ENCODE measurements at regions not wholly inside any gene's neighbourhood (a gene's known extent, or its start where the extent isn't known, plus 50 kb on each side); places are given as distances from the start of the nearest gene placed in this dataset.

GRCh38 chr21:15241997-15242736 lies 177.4 kb upstream of the NRIP1 start:
- no peak for TF ChIP-seq CTCF (IDR thresholded peaks at IDR 0.05; ENCODE audit: low read depth, low read length)
- no peak overlapping the region for H3K4me3 ChIP-seq (replicated peaks in 1 of 2; ENCODE audit: low read depth in 2 of 2, low read length in 2 of 2)
- no peak for DNase-seq (ENCODE audit: low read depth in 2 of 2)

GRCh38 chr21:15242906-15243305 lies 178.1 kb upstream of the NRIP1 start:
- no peak overlapping the region for H3K4me3 ChIP-seq (replicated peaks in 1 of 2; ENCODE audit: low read depth in 2 of 2, low read length in 2 of 2)
- no peak for DNase-seq (ENCODE audit: low read depth in 2 of 2)
- no peak for TF ChIP-seq CTCF (IDR thresholded peaks at IDR 0.05; ENCODE audit: low read depth, low read length)

- no peak for TF ChIP-seq CTCF (IDR thresholded peaks at IDR 0.05; ENCODE audit: low read depth, low read length)
- DNase-seq (ENCODE audit: low read depth in 2 of 2): no peak
- no peak overlapping the region for H3K4me3 ChIP-seq (replicated peaks in 1 of 2; ENCODE audit: low read depth in 2 of 2, low read length in 2 of 2)
Measured at GRCh38 chr21:15243406-15243805, 178.6 kb upstream of the NRIP1 start.

DNA sequence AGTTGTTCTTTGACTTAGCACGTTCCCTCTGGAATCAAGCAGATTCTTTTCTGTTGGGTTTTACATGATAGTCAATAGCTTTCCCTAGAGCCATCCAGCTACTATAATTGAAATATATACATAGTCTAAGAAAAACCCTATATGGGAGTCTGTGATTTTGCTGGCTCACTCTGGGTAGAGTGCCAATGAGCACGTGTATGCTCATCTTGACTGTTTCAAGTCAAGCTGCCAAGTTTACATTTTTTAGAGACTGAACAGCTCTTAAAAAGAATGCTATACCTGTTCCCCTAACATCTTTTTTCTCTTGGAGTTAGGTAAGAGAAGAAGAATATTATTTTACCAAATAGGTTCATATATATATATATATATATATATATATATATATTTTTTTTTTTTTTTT lies 182.8 kb upstream of the NRIP1 start:
- DNase-seq (ENCODE audit: low read depth in 2 of 2): no peak
- no peak for TF ChIP-seq CTCF (IDR thresholded peaks at IDR 0.05; ENCODE audit: low read depth, low read length)

GRCh38 chr21:15249285-15249993 lies 184.6 kb upstream of the NRIP1 start:
- DNase-seq (ENCODE audit: low read depth in 2 of 2): peak; percentile 25 to 59
- no peak for TF ChIP-seq CTCF (IDR thresholded peaks at IDR 0.05; ENCODE audit: low read depth, low read length)
- no peak overlapping the region for H3K4me3 ChIP-seq (replicated peaks in 1 of 2; ENCODE audit: low read depth in 2 of 2, low read length in 2 of 2)

More for the DNA sequence above, 182.8 kb upstream of the NRIP1 start:
- no peak overlapping the region for H3K4me3 ChIP-seq (replicated peaks in 1 of 2; ENCODE audit: low read depth in 2 of 2, low read length in 2 of 2)

DNA sequence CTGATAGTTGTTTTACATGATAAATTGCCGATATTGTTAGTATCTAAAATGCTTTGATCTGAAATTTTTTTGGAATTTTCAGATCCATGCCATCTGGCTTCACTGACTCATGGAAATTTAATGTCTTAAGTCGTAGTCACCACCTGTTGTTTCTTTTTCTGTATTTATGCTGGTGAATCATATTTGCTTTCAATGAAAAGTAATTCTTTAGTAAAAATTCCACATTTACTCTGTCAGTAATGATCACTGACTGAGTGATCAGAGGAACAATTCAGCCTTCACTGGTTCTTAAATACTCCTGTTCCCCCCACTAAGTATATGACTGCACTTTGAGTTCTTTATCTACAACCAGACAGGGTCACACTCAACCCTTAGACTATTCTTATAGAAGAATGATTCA lies 185.6 kb upstream of the NRIP1 start:
- H3K4me3 ChIP-seq (replicated peaks in 1 of 2; ENCODE audit: low read depth in 2 of 2, low read length in 2 of 2): no peak overlapping the region
- no peak for TF ChIP-seq CTCF (IDR thresholded peaks at IDR 0.05; ENCODE audit: low read depth, low read length)
- DNase-seq (ENCODE audit: low read depth in 2 of 2): peak in 1 of 2 donors; percentile 87

All from cardiac fibroblast (primary cell).